Lower leg skin (tissue), 3 donors: ENCODE measurements at regions not wholly inside any gene's neighbourhood (a gene's known extent, or its start where the extent isn't known, plus 50 kb on each side); places are given as distances from the start of the nearest gene placed in this dataset.

ENCODE experiments used
- POLR2A ChIP-seq, 2 donors: fragments of 450-650 bp; IDR thresholded peaks; one replicate each; pipeline ENCODE4 v1.6.1; 2016 to 2017; ENCODE audit warnings: antibody characterized with exemption in 2 of 2, mild to moderate bottlenecking in 1 of 2, moderate library complexity in 1 of 2
- TF ChIP-seq, protein P1 (sequence below), 3 donors: fragments of 450-650 bp; IDR thresholded peaks; one replicate each; pipeline ENCODE4 v1.5.1; 2016; ENCODE audit warnings: antibody characterized with exemption in 3 of 3, mild to moderate bottlenecking in 3 of 3, moderate library complexity in 2 of 3

DNA sequence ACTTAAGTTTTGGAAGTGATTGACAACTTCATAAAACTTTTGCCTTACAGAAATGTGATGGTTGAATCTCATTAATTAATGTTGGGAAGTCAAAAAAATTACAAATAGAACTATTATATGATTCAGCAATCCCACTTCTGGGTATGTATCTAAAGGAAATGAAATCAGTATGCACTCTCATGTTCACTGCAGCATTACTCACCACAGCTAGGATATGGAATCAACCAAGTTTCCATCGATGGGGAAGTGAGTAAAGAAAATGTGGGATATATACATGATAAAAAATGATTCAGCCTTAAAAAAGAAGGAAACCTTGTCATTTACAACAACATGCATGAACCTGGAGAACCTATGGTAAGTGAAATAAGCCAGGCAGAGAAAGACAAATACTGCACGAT lies 112.4 kb upstream of the WDR75 start:
- TF ChIP-seq, protein P1, sequence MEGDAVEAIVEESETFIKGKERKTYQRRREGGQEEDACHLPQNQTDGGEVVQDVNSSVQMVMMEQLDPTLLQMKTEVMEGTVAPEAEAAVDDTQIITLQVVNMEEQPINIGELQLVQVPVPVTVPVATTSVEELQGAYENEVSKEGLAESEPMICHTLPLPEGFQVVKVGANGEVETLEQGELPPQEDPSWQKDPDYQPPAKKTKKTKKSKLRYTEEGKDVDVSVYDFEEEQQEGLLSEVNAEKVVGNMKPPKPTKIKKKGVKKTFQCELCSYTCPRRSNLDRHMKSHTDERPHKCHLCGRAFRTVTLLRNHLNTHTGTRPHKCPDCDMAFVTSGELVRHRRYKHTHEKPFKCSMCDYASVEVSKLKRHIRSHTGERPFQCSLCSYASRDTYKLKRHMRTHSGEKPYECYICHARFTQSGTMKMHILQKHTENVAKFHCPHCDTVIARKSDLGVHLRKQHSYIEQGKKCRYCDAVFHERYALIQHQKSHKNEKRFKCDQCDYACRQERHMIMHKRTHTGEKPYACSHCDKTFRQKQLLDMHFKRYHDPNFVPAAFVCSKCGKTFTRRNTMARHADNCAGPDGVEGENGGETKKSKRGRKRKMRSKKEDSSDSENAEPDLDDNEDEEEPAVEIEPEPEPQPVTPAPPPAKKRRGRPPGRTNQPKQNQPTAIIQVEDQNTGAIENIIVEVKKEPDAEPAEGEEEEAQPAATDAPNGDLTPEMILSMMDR (IDR thresholded peaks at IDR 0.05), result no peak
- no peak for TF ChIP-seq POLR2A (IDR thresholded peaks at IDR 0.05)
